Activated naive CD4-positive, alpha-beta T cell treated with Interleukin-2 at 50 U/mL for 16 hours (primary cell): ENCODE measurements at regions not wholly inside any gene's neighbourhood (a gene's known extent, or its start where the extent isn't known, plus 50 kb on each side); places are given as distances from the start of the nearest gene placed in this dataset.

Experiments
- DNase-seq: peaks from one replicate; pipeline ENCODE4 v3.0.0-alpha.2; 2020

DNA sequence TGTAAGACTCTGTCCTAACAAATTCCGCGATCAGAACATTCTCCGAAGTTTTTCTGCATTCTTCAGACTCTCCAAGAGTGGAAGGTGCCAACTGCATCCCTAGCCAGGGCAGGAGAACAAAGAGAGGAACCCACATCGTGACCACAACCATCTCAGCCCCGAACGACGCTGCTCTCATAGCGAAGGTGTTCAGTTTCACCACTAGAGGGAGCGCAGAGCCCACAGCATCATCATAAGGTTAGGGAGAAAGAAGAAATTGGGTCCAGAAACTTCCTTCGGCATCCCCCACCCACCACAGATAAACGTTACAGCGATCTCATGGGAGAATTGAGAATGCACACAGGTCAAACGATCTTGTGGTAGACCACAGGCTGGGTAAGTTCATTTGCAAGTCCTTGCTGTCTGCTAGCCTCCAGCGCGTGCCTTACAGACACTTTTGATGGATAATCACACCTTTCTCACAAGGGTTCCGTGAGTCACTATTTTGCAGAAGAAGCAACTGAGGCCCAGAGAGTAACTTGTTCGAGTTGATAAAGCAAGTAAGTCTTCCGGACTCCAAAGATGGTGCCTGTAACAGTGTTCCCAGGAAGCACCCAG, 53.7 kb upstream of the ARL4C start:
- DNase-seq = peak; percentile 49

- DNase-seq = no peak
Observed at GRCh38 chr2:234550056-234550455, 53.2 kb upstream of the ARL4C start.

DNA sequence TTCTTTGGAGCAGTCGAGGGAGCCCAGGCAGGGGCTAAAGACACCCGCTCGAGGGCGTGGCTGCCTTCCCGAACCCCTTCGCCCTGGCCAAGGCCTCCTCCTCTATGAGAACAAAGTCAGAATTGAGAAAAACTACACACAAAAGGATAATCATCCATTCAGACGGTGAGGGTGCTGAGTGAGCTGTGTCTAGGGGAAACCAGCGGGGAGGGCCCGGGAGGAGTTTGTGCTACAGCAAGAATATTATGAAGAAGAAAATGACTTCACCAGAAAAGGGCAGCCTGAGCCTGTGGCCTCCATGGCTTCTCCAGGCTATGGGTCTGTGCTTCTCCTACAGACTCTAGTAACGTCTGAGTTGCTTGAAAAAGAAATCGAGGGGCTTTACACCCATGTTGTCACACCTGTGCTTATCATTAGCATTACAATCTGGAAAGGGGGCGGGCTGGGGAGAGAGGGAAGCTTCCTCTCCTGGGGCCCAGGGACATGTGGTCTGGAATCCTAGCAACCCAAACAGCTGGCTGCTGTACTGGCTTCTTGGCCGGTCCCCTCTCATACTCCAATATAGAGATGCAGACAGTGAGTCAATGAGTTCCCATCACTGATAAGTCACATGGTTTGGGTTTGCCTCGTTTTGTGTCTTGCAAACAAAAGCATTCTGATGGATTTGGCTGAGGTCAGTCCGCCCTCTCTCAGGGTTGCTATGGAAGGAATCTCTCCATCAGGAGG, 52.0 kb upstream of the ARL4C start:
- DNase-seq = no peak

DNA sequence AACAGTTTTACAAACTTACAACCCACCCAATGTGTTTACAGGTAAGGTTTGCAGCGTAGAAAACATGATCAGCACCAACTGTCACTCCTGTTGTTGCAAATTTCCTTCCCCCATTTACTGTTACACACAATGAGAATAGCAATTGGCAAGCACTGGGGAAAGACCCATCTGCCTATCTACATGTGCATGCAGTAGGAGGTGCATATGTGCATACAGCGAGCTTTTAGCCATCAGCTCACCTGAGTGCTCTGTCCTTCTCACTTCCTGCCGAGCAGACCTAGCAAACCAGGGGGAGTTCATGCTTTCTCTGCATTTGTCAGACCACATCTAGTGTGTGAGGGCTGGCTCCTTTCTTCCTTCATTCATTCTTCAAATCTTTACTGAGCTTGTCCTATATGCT, 49.9 kb upstream of the ARL4C start:
- DNase-seq = no peak
